ENCODE measurements at regions not wholly inside any gene's neighbourhood (a gene's known extent, or its start where the extent isn't known, plus 50 kb on each side); places are given as distances from the start of the nearest gene placed in this dataset.

- Mint-ChIP-seq H3K27ac (no peak overlapping the region), H3K9me3 (no peaks in the 10 kb centered on the region; the same call in 1 of the 2 replicates), H3K4me1 (ENCODE audit: low read depth) (no peaks in the 10 kb centered on the region), H3K4me3 (no peak overlapping the region), H3K36me3 (ENCODE audit: low read depth) (no peaks in the 10 kb centered on the region), H3K27me3 (ENCODE audit: insufficient read depth) (no peaks in the 10 kb centered on the region; the same call in 1 of the 2 replicates)
- DNase-seq, result no peak
- no peak for TF ChIP-seq CTCF (IDR thresholded peaks at IDR 0.05)
Measured at GRCh38 chrX:143935601-143936000, 51.7 kb downstream of the UBE2NL start.

GRCh38 chrX:143940119-143940518, 56.2 kb downstream of the UBE2NL start:
- Mint-ChIP-seq H3K4me3 (no peak overlapping the region), H3K27ac (no peak overlapping the region), H3K27me3 (ENCODE audit: insufficient read depth) (no peaks in the 10 kb centered on the region), H3K4me1 (ENCODE audit: low read depth) (no peaks in the 10 kb centered on the region), H3K9me3 (no peaks in the 10 kb centered on the region), H3K36me3 (ENCODE audit: low read depth) (no peaks in the 10 kb centered on the region)
- no peak for TF ChIP-seq CTCF (IDR thresholded peaks at IDR 0.05)
- no peak for DNase-seq

- Mint-ChIP-seq H3K27ac (no peak overlapping the region), H3K4me1 (ENCODE audit: low read depth) (no peaks in the 10 kb centered on the region), H3K27me3 (ENCODE audit: insufficient read depth) (no peaks in the 10 kb centered on the region), H3K36me3 (ENCODE audit: low read depth) (no peaks in the 10 kb centered on the region), H3K4me3 (no peak overlapping the region), H3K9me3 (peaks cover 7% of the 10 kb centered on the region; the same call in 1 of the 2 replicates)
- no peak for TF ChIP-seq CTCF (IDR thresholded peaks at IDR 0.05)
- DNase-seq, result no peak
Measured at GRCh38 chrX:143945171-143945570, 61.3 kb downstream of the UBE2NL start.

- Mint-ChIP-seq H3K36me3 (ENCODE audit: low read depth) (no peaks in the 10 kb centered on the region), H3K9me3 (peaks cover 21% of the 10 kb centered on the region), H3K27ac (no peak overlapping the region), H3K4me1 (ENCODE audit: low read depth) (no peaks in the 10 kb centered on the region), H3K4me3 (no peak overlapping the region), H3K27me3 (ENCODE audit: insufficient read depth) (no peaks in the 10 kb centered on the region)
- TF ChIP-seq CTCF (IDR thresholded peaks at IDR 0.05), result no peak
- DNase-seq, result no peak
Measured at GRCh38 chrX:143964549-143964948, 80.7 kb downstream of the UBE2NL start.

- Mint-ChIP-seq H3K27me3 (ENCODE audit: insufficient read depth) (peaks cover 1% of the 10 kb centered on the region; the same call in 1 of the 2 replicates), H3K27ac (no peak overlapping the region), H3K36me3 (ENCODE audit: low read depth) (no peaks in the 10 kb centered on the region), H3K4me3 (no peak overlapping the region), H3K9me3 (peaks cover 8% of the 10 kb centered on the region; the same call in 1 of the 2 replicates), H3K4me1 (ENCODE audit: low read depth) (no peaks in the 10 kb centered on the region)
- TF ChIP-seq CTCF (IDR thresholded peaks at IDR 0.05), result no peak
- no peak for DNase-seq
Measured at GRCh38 chrX:143988356-143988755, 104.5 kb downstream of the UBE2NL start.

GRCh38 chrX:143994206-143994605, 110.3 kb downstream of the UBE2NL start:
- TF ChIP-seq CTCF (IDR thresholded peaks at IDR 0.05), result no peak
- no peak for DNase-seq
- no peaks in the 10 kb centered on the region for H3K27me3 Mint-ChIP-seq (ENCODE audit: insufficient read depth)
- H3K36me3 Mint-ChIP-seq (ENCODE audit: low read depth), result no peaks in the 10 kb centered on the region
- H3K27ac Mint-ChIP-seq, result no peak overlapping the region
- no peak overlapping the region for H3K4me3 Mint-ChIP-seq
- no peaks in the 10 kb centered on the region; the same call in 1 of the 2 replicates for H3K9me3 Mint-ChIP-seq
- no peaks in the 10 kb centered on the region for H3K4me1 Mint-ChIP-seq (ENCODE audit: low read depth)

All from HFFc6 (cell line).